ENCODE measurements at regions not wholly inside any gene's neighbourhood (a gene's known extent, or its start where the extent isn't known, plus 50 kb on each side); places are given as distances from the start of the nearest gene placed in this dataset.

DNA sequence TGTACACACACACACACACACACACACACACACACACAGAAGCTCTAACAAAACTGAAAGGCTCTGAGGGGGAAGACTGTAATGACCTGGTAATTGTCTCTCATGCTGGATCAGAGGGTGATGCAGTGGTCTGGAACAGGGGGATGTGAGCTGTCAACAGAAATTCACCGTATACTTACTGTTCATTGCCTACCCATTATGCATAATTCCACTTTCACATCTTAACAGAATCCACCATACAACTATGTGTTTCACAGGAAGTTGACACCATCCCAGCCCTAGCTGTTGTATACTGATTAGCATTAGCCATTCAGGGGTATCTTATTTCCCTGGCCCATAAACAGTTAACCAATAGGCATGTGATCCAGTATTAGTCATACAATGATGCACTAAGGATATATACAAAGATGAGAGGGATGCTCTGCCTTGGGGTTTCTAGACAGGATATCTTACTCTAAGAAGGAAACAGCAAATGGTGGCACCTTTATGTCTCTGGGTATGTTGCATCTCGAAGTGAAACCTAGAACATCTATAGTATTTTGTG lies 396.5 kb upstream of the BRINP1 start:
- TF ChIP-seq, protein P1, sequence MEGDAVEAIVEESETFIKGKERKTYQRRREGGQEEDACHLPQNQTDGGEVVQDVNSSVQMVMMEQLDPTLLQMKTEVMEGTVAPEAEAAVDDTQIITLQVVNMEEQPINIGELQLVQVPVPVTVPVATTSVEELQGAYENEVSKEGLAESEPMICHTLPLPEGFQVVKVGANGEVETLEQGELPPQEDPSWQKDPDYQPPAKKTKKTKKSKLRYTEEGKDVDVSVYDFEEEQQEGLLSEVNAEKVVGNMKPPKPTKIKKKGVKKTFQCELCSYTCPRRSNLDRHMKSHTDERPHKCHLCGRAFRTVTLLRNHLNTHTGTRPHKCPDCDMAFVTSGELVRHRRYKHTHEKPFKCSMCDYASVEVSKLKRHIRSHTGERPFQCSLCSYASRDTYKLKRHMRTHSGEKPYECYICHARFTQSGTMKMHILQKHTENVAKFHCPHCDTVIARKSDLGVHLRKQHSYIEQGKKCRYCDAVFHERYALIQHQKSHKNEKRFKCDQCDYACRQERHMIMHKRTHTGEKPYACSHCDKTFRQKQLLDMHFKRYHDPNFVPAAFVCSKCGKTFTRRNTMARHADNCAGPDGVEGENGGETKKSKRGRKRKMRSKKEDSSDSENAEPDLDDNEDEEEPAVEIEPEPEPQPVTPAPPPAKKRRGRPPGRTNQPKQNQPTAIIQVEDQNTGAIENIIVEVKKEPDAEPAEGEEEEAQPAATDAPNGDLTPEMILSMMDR (conservative IDR thresholded peaks at IDR 0.05; ENCODE audit: low read depth, low read length), result no peak
- no peak for DNase-seq (ENCODE audit: low read depth)
- H3K4me3 ChIP-seq (ENCODE audit: low read length), result no peak overlapping the region

DNA sequence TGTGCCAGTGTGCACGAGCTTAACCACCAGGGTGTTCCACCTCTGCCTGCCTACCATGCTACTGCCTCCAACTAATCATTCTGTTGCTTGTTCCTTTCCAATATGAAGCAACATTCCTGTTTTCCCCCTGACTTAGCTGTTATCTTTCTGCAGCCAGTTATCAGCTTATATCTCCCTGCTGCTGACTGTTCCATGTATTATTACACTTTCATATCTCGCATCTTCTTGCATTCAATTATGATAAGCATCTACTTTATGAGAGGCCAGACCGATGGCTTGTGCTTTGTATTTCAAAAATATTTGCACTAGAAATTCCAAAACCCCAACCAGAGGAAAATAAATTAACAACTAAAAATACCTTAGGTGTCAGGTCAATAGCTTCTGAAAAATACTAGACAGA lies 394.0 kb upstream of the BRINP1 start:
- TF ChIP-seq, protein P1 (conservative IDR thresholded peaks at IDR 0.05; ENCODE audit: low read depth, low read length), result no peak
- H3K4me3 ChIP-seq (ENCODE audit: low read length), result no peak overlapping the region

DNA sequence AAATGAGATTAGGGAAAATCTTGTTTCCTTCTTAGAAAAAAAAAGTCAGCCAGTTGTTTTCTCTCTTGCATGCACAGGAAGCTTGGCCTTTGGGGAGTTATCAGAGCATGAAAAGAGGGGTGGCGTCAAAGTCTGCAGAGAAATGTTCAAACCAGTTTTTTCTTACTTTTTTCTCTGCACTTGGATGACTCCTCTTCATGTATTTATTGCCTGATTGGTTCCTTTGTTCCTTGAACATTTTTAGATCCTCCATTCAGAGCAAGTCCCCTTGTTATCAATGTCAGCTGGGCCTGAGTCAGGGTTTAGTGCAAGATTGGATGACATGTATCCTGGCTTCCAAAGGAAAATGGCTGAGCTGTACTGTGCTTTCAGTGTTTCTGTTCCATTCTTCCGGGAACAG lies 392.6 kb upstream of the BRINP1 start:
- TF ChIP-seq, protein P1 (conservative IDR thresholded peaks at IDR 0.05; ENCODE audit: low read depth, low read length), result no peak

More for the DNA sequence above, 394.0 kb upstream of the BRINP1 start:
- DNase-seq (ENCODE audit: low read depth), result no peak

DNA sequence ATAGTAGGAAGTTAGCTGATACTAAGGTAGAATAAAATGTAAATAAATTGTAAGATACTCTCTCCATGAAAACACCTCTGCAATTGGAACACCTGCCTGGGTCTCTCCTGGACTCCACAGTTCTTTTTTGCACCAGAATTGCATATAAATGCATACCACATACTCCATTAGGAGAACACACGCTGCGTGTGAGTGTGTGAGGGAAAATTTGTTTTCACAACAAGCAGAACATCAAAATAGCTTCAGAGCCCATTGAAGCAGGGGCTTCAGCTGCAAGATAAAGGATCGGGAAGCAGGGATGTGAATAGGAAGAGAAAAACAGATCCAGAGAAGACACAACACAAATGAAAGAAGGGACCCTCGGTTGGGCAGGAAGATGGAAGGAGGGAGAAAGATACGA lies 389.8 kb upstream of the BRINP1 start:
- TF ChIP-seq, protein P1 (conservative IDR thresholded peaks at IDR 0.05; ENCODE audit: low read depth, low read length), result no peak
- H3K4me3 ChIP-seq (ENCODE audit: low read length), result no peak overlapping the region
- DNase-seq (ENCODE audit: low read depth), result no peak

More for the DNA sequence above, 392.6 kb upstream of the BRINP1 start:
- no peak overlapping the region for H3K4me3 ChIP-seq (ENCODE audit: low read length)
- DNase-seq (ENCODE audit: low read depth), result no peak

DNA sequence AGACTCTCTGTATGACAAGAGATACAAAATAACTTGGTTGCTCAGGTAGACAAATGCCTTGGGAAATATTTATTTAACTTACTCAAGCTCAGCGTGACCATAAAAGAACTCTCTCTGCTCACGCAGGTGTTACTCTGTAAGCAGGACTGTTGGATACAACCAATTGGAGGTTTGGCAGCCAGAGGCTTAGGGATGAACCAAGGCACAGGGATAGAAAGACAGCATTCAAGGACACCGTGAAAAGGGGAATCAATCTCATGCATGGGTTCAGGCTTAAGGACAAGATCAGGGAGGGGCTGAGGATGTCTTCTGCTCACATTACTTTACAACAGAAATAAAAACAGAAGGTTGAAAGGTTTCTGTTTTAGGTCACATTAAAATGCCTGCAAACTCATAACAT lies 389.0 kb upstream of the BRINP1 start:
- TF ChIP-seq, protein P1 (conservative IDR thresholded peaks at IDR 0.05; ENCODE audit: low read depth, low read length), result no peak
- no peak for DNase-seq (ENCODE audit: low read depth)
- no peak overlapping the region for H3K4me3 ChIP-seq (ENCODE audit: low read length)

DNA sequence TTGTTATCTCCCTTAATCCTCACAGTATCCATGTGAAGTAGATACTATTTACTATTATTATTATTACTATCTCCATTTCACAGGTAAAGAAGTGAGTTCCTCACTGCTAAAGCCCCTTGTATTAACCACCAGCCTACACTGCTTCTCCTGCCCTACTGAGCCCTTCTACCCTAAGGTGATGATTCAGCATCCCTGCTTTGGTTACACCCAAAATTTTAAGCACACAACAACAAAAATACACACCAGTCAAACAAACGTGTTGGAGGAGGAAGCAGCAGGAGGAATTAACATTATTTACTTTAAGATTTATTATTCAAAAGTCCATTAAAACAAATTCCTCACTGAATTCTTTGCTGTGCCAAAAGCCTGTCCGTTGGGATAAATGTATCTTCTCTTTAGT lies 370.2 kb upstream of the BRINP1 start:
- H3K4me3 ChIP-seq (ENCODE audit: low read length), result no peak overlapping the region
- DNase-seq (ENCODE audit: low read depth), result no peak
- TF ChIP-seq, protein P1 (conservative IDR thresholded peaks at IDR 0.05; ENCODE audit: low read depth, low read length), result no peak

All from retinal pigment epithelial cell (primary cell).